Lower lobe of right lung (tissue), 2 donors: ENCODE measurements at regions not wholly inside any gene's neighbourhood (a gene's known extent, or its start where the extent isn't known, plus 50 kb on each side); places are given as distances from the start of the nearest gene placed in this dataset.

Source experiments
- ATAC-seq, 2 donors: fragments of 200-7000 bp; cut with Tn5 transposase; one replicate each; pipeline ENCODE4 v1.9.1; 2020 to 2022; ENCODE audit warnings: mild to moderate bottlenecking in 2 of 2, moderate library complexity in 2 of 2
- DNase-seq: peaks from one replicate; pipeline ENCODE4 v3.0.0-alpha.2; 2020
- H3K27ac ChIP-seq: fragments of 200-600 bp; one replicate; pipeline ENCODE4 v1.8.0; 2022
- H3K27me3 ChIP-seq: fragments of 200-600 bp; one replicate; pipeline ENCODE4 v1.8.0; 2022; ENCODE audit warnings: low read depth
- H3K36me3 ChIP-seq: fragments of 200-600 bp; one replicate; pipeline ENCODE4 v1.8.0; 2022; ENCODE audit warnings: mild to moderate bottlenecking
- H3K4me1 ChIP-seq: fragments of 200-600 bp; one replicate; pipeline ENCODE4 v1.8.0; 2022
- H3K4me3 ChIP-seq: fragments of 200-600 bp; one replicate; pipeline ENCODE4 v1.8.0; 2022; ENCODE audit warnings: mild to moderate bottlenecking
- H3K9me3 ChIP-seq: fragments of 200-600 bp; one replicate; pipeline ENCODE4 v1.8.0; 2022
- CTCF ChIP-seq: fragments of 200-600 bp; IDR thresholded peaks from one replicate; pipeline ENCODE4 v1.8.0; 2022; ENCODE audit warnings: antibody characterized with exemption, mild to moderate bottlenecking
- intact Hi-C: fragments of 100-400 bp; cut with DNase I; formaldehyde crosslinking; loops from one replicate; pipeline ENCODE4 v1.11.0; 2022
- donor health status: DM: no; HTN: yes; CAD: no; lungs with severe emphysema.

GRCh38 chr2:201972621-201973255 is 60.9 kb upstream of the FZD7 start:
- H3K9me3 ChIP-seq: no peaks in the 10 kb centered on the region
- no peaks in the 10 kb centered on the region for H3K4me1 ChIP-seq
- H3K27me3 ChIP-seq: no peaks in the 10 kb centered on the region
- no peak overlapping the region for H3K4me3 ChIP-seq
- no peaks in the 10 kb centered on the region for H3K36me3 ChIP-seq
- DNase-seq (peak; percentile 10), ATAC-seq (no peak)
- no peak overlapping the region for H3K27ac ChIP-seq
- TF ChIP-seq CTCF: no peak
- intact Hi-C loops: no loop called here

- H3K36me3 ChIP-seq: no peaks in the 10 kb centered on the region
- TF ChIP-seq CTCF: no peak
- ATAC-seq (no peak), DNase-seq (no peak)
- H3K9me3 ChIP-seq: no peaks in the 10 kb centered on the region
- intact Hi-C loops: no loop called here
- H3K4me1 ChIP-seq: no peaks in the 10 kb centered on the region
- no peak overlapping the region for H3K27ac ChIP-seq
- H3K4me3 ChIP-seq: no peak overlapping the region
- H3K27me3 ChIP-seq: no peaks in the 10 kb centered on the region
These were observed 60.2 kb upstream of the FZD7 start for GRCh38 chr2:201973305-201973928.

GRCh38 chr2:201974171-201975100 is 59.2 kb upstream of the FZD7 start:
- Histone ChIP-seq H3K4me3 (no peak overlapping the region), H3K27ac (no peak overlapping the region), H3K36me3 (no peaks in the 10 kb centered on the region), H3K9me3 (no peaks in the 10 kb centered on the region), H3K4me1 (no peaks in the 10 kb centered on the region), H3K27me3 (no peaks in the 10 kb centered on the region)
- TF ChIP-seq CTCF: no peak
- intact Hi-C loops: no loop called here
- DNase-seq (no peak), ATAC-seq (no peak)

- Histone ChIP-seq H3K27ac (no peak overlapping the region), H3K4me3 (no peak overlapping the region), H3K9me3 (no peaks in the 10 kb centered on the region), H3K36me3 (no peaks in the 10 kb centered on the region), H3K4me1 (no peaks in the 10 kb centered on the region), H3K27me3 (no peaks in the 10 kb centered on the region)
- TF ChIP-seq CTCF: no peak
- ATAC-seq (no peak), DNase-seq (no peak)
- intact Hi-C loops: no loop called here
These were observed 58.2 kb upstream of the FZD7 start for GRCh38 chr2:201975434-201975833.

GRCh38 chr2:201975964-201976612 is 57.6 kb upstream of the FZD7 start:
- no peak overlapping the region for H3K27ac ChIP-seq
- no peak for DNase-seq
- intact Hi-C loops: no loop called here
- H3K4me3 ChIP-seq: no peak overlapping the region
- no peak for TF ChIP-seq CTCF
- H3K4me1 ChIP-seq: no peaks in the 10 kb centered on the region
- H3K9me3 ChIP-seq: no peaks in the 10 kb centered on the region
- ATAC-seq: no peak
- H3K36me3 ChIP-seq: no peaks in the 10 kb centered on the region
- no peaks in the 10 kb centered on the region for H3K27me3 ChIP-seq
